Osteoblast (primary cell): ENCODE measurements at regions not wholly inside any gene's neighbourhood (a gene's known extent, or its start where the extent isn't known, plus 50 kb on each side); places are given as distances from the start of the nearest gene placed in this dataset.

Source experiments
- DNase-seq: peaks from one replicate; pipeline ENCODE4 v3.0.0; 2011; ENCODE audit warnings: low spot score, mixed read lengths; ENCODE audit not compliant: insufficient read length; ENCODE audit errors: missing footprints
- H2AFZ ChIP-seq: 2 replicates; pipeline ENCODE4 v1.6.0; 2011; ENCODE audit warnings: mild to moderate bottlenecking, low read length
- H3K27ac ChIP-seq: 2 replicates; pipeline ENCODE4 v1.5.1; 2011; ENCODE audit warnings: mild to moderate bottlenecking, low read depth, low read length, moderate library complexity
- H3K27me3 ChIP-seq: 2 replicates; pipeline ENCODE4 v1.6.0; 2012; ENCODE audit warnings: mild to moderate bottlenecking, control low read depth, inconsistent platforms, low read length, moderate library complexity; ENCODE audit not compliant: insufficient read depth
- H3K36me3 ChIP-seq: 2 replicates; pipeline ENCODE4 v1.5.1; 2011; ENCODE audit warnings: mild to moderate bottlenecking, low read length, control low read depth, moderate library complexity; ENCODE audit not compliant: insufficient read depth
- H3K4me1 ChIP-seq: 2 replicates; pipeline ENCODE4 v1.5.1; 2011; ENCODE audit warnings: mild to moderate bottlenecking, low read length, control low read depth, moderate library complexity; ENCODE audit not compliant: insufficient read depth
- H3K4me2 ChIP-seq: 2 replicates; pipeline ENCODE4 v1.6.0; 2011; ENCODE audit warnings: mild to moderate bottlenecking, low read length; ENCODE audit not compliant: insufficient read depth
- H3K4me3 ChIP-seq: fragments of 200-600 bp; sonication (generic); 3 replicates; pipeline ENCODE4 v1.5.1; 2012; ENCODE audit warnings: mild to moderate bottlenecking, low read length, inconsistent platforms; ENCODE audit not compliant: insufficient read depth
- H3K79me2 ChIP-seq: 2 replicates; pipeline ENCODE4 v1.6.0; 2012; ENCODE audit warnings: mild to moderate bottlenecking, low read length, control low read depth, inconsistent platforms; ENCODE audit not compliant: insufficient read depth
- H3K9me3 ChIP-seq: 2 replicates; pipeline ENCODE4 v1.5.1; 2011; ENCODE audit warnings: low read depth, low read length, control low read depth
- H4K20me1 ChIP-seq: 2 replicates; pipeline ENCODE4 v1.6.0; 2012; ENCODE audit warnings: mild to moderate bottlenecking, low read length, control low read depth; ENCODE audit not compliant: insufficient read depth
- CTCF ChIP-seq: IDR thresholded peaks from 2 replicates; pipeline ENCODE4 v1.5.1; 2011; ENCODE audit warnings: mild to moderate bottlenecking, low read depth, low read length, moderate library complexity; ENCODE audit errors: extremely low read depth

- Histone ChIP-seq H3K4me2 (no peak overlapping the region), H2AFZ (peak overlapping the region; percentile 23), H3K36me3 (no peaks in the 10 kb centered on the region), H4K20me1 (no peaks in the 10 kb centered on the region), H3K9me3 (no peaks in the 10 kb centered on the region), H3K27me3 (no peaks in the 10 kb centered on the region), H3K27ac (no peak overlapping the region), H3K4me1 (peaks cover 12% of the 10 kb centered on the region), H3K4me3 (no peak overlapping the region), H3K79me2 (no peaks in the 10 kb centered on the region)
- no peak for TF ChIP-seq CTCF
- DNase-seq = no peak
These were observed 114.2 kb downstream of the NUFIP1 start for GRCh38 chr13:44874886-44875630.

DNA sequence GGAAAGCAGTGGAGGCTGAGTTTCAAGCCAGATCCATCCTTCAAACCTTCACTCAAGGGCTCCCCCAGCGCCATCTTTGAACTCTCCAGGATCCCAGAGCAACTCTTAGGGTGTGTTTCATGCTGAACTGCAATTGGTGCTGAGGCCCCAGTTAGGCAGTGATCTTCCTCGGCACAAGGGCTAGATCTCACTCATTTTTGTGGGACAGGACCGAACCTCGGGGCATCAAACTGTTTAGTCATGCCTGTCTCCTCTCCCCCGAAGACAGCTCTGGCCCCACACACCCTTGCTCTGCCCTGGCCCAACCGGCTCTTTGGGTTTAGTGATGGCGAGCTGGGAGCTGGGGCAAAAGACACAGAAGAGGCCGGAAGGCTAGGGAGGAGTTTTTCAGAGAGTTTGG, 115.1 kb downstream of the NUFIP1 start:
- no peaks in the 10 kb centered on the region for H3K27me3 ChIP-seq
- H3K36me3 ChIP-seq = no peaks in the 10 kb centered on the region
- no peaks in the 10 kb centered on the region for H3K9me3 ChIP-seq
- no peak overlapping the region for H3K4me2 ChIP-seq
- H3K27ac ChIP-seq = no peak overlapping the region
- no peak overlapping the region for H3K4me3 ChIP-seq
- no peak for TF ChIP-seq CTCF
- no peaks in the 10 kb centered on the region for H4K20me1 ChIP-seq
- no peak for DNase-seq
- H3K79me2 ChIP-seq = no peaks in the 10 kb centered on the region
- no peak overlapping the region for H2AFZ ChIP-seq
- peaks cover 12% of the 10 kb centered on the region for H3K4me1 ChIP-seq

- Histone ChIP-seq H3K27ac (no peak overlapping the region), H3K36me3 (no peaks in the 10 kb centered on the region), H3K4me1 (peaks cover 12% of the 10 kb centered on the region), H3K4me2 (no peak overlapping the region), H3K79me2 (no peaks in the 10 kb centered on the region), H4K20me1 (no peaks in the 10 kb centered on the region), H3K27me3 (no peaks in the 10 kb centered on the region), H3K9me3 (no peaks in the 10 kb centered on the region), H3K4me3 (no peak overlapping the region), H2AFZ (no peak overlapping the region)
- DNase-seq = no peak
- no peak for TF ChIP-seq CTCF
These were observed 115.8 kb downstream of the NUFIP1 start for GRCh38 chr13:44873461-44873860.

DNA sequence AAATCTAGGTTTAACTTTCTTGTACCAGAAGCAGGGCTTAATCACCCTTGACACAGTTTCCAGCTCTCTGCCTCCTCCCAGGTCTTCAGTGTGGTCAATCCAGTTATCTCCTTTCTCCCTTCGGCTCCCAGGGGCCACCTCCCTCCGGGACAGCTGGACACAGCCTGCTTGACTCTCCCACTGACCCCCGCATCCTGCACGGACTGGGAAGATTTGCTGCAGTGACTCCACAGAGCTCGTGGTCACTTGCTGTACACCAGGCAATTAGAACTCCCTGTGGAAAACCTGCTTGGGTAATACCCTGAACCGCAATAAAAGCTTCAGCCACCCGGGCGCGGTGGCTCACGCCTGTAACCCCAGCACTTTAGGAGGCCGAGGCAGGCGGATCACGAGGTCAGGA, 116.5 kb downstream of the NUFIP1 start:
- H3K79me2 ChIP-seq = no peaks in the 10 kb centered on the region
- H3K4me1 ChIP-seq = peaks cover 12% of the 10 kb centered on the region
- H3K9me3 ChIP-seq = no peaks in the 10 kb centered on the region
- no peaks in the 10 kb centered on the region for H3K27me3 ChIP-seq
- H3K36me3 ChIP-seq = no peaks in the 10 kb centered on the region
- peak overlapping the region; percentile 54 for H3K4me2 ChIP-seq
- no peaks in the 10 kb centered on the region for H4K20me1 ChIP-seq
- peak overlapping the region; percentile 77 for H2AFZ ChIP-seq
- DNase-seq = no peak
- peak overlapping the region; percentile 19 for H3K27ac ChIP-seq
- no peak for TF ChIP-seq CTCF
- H3K4me3 ChIP-seq = peak overlapping the region; percentile 18
